ENCODE measurements at regions not wholly inside any gene's neighbourhood (a gene's known extent, or its start where the extent isn't known, plus 50 kb on each side); places are given as distances from the start of the nearest gene placed in this dataset.

GRCh38 chr15:93179072-93179471 is 90.1 kb upstream of the RGMA start:
- TF ChIP-seq PATZ1 (CRISPR knock-in tag; IDR thresholded peaks at IDR 0.05; ENCODE audit: borderline replicate concordance) (no peak), ZFP30 (CRISPR knock-in tag; IDR thresholded peaks at IDR 0.05) (no peak), TCF4 (CRISPR knock-in tag; IDR thresholded peaks at IDR 0.05; ENCODE audit: borderline replicate concordance) (no peak), PPARA (CRISPR knock-in tag; IDR thresholded peaks at IDR 0.05; ENCODE audit: borderline replicate concordance) (no peak), CREB5 (CRISPR knock-in tag; IDR thresholded peaks at IDR 0.05; ENCODE audit: low read depth) (no peak), TSHZ2 (CRISPR knock-in tag; IDR thresholded peaks at IDR 0.05) (no peak), ZC3H10 (CRISPR knock-in tag; IDR thresholded peaks at IDR 0.05) (no peak), ARNTL (CRISPR knock-in tag; IDR thresholded peaks at IDR 0.05; ENCODE audit: borderline replicate concordance, low read depth) (no peak), CSRNP3 (CRISPR knock-in tag; IDR thresholded peaks at IDR 0.05) (no peak), RARB (CRISPR knock-in tag; IDR thresholded peaks at IDR 0.05) (no peak), ISL1 (CRISPR knock-in tag; IDR thresholded peaks at IDR 0.05) (no peak)
